Naive B cell (primary cell): ENCODE measurements at regions not wholly inside any gene's neighbourhood (a gene's known extent, or its start where the extent isn't known, plus 50 kb on each side); places are given as distances from the start of the nearest gene placed in this dataset.

Source experiments
- ATAC-seq, 2 donors: fragments of 150-1000 bp; cut with Tn5 transposase; 2 replicates each; pipeline ENCODE4 v1.10.0; 2021; ENCODE audit warnings: low read depth in 2 of 2, mild to moderate bottlenecking in 2 of 2, moderate library complexity in 2 of 2
- DNase-seq: peaks from one replicate; pipeline ENCODE4 v3.0.0; 2022
- H3K27ac Mint-ChIP-seq, 6 donors: one replicate each; pipeline ENCODE4 v1.8.0; 2020 to 2022; ENCODE audit warnings: mild to moderate bottlenecking in 6 of 6, mixed read lengths in 6 of 6, moderate library complexity in 5 of 6, inconsistent platforms in 2 of 6
- H3K27me3 Mint-ChIP-seq, 3 donors: one replicate each; pipeline ENCODE4 v1.8.0; 2021 to 2022; ENCODE audit warnings: mixed read lengths in 3 of 3, mild to moderate bottlenecking in 1 of 3
- H3K36me3 Mint-ChIP-seq, 2 donors: one replicate each; pipeline ENCODE4 v1.8.0; 2020 to 2022; ENCODE audit warnings: mixed read lengths in 2 of 2, inconsistent platforms in 1 of 2, mild to moderate bottlenecking in 1 of 2
- H3K4me1 Mint-ChIP-seq, 3 donors: one replicate each; pipeline ENCODE4 v1.8.0; 2020 to 2022; ENCODE audit warnings: mixed read lengths in 3 of 3, inconsistent platforms in 1 of 3, mild to moderate bottlenecking in 1 of 3, moderate library complexity in 1 of 3
- H3K4me3 Mint-ChIP-seq, 8 donors: one replicate each; pipeline ENCODE4 v1.8.0; 2020 to 2022; ENCODE audit warnings: mild to moderate bottlenecking in 8 of 8, mixed read lengths in 8 of 8, moderate library complexity in 8 of 8, inconsistent platforms in 2 of 8
- H3K9me3 Mint-ChIP-seq, 7 donors: one replicate each; pipeline ENCODE4 v1.8.0; 2020 to 2022; ENCODE audit warnings: mixed read lengths in 7 of 7, mild to moderate bottlenecking in 5 of 7, inconsistent platforms in 2 of 7, moderate library complexity in 1 of 7

DNA sequence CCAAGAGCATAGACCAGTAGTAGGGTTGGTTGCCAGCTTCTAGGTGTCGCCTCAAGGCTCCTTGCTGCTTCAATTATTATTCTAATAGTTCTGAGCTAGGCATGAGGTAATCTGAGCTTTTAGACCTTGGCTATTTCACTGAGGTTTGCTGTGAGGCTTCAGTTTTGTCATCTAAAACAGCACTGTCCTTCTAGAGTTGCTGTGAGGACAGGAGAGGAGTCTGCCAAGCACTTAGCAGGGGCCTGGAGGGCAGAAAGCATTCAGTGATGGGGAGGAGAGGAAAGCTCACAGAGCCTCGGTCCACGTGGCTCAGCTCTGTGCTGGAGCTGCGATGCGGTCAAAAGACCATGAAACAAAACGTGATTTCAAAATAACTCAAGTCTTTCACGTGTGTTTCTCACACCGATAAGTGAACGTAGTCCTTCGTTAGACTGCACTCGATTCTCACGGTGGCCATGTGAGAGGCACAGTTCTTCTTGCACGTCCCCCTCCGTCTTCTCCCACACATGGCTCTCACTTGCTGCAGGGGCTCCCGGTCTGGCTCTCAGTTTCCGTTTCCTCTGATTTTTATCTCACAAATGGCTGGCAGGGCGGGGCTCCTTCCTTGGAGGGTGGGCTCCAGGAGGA, 113.7 kb downstream of the B3GNT2 start:
- Mint-ChIP-seq H3K4me1 (peaks cover 67 to 83% (median 81%) of the 10 kb centered on the region in 3 donors), H3K4me3 (peak overlapping the region; percentile 36 to 91 (median 86)), H3K27me3 (no peaks in the 10 kb centered on the region), H3K9me3 (no peaks in the 10 kb centered on the region), H3K36me3 (no peaks in the 10 kb centered on the region), H3K27ac (peak overlapping the region; percentile 67 to 94 (median 82))
- ATAC-seq (no peak), DNase-seq (no peak)

DNA sequence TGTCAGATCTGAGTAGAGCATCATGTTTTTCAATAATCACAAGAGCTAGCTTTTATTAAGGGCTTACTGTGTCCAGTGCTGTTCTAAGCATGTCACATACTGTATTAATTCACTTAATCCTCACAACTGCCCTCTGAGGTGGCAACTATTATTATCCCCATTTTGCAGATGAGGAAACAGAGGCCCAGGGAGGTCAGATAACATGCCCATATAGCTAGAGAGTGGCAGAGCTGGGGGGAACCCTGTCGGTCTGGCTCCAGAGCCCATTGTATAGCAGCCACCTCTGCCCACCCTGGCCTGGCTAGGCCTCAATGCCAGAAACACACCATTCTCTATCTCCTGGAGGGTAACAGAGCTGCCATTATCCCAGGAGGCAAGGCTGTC, 113.2 kb downstream of the B3GNT2 start:
- no peak for ATAC-seq
- Mint-ChIP-seq H3K4me3 (peak overlapping the region; percentile 36 to 91 (median 86)), H3K27ac (peak overlapping the region in 4 of 6 donors; percentile 82 to 88 (median 83)), H3K27me3 (no peaks in the 10 kb centered on the region), H3K9me3 (no peaks in the 10 kb centered on the region), H3K4me1 (peaks cover 67 to 83% (median 81%) of the 10 kb centered on the region in 3 donors), H3K36me3 (no peaks in the 10 kb centered on the region)
- no peak for DNase-seq

DNA sequence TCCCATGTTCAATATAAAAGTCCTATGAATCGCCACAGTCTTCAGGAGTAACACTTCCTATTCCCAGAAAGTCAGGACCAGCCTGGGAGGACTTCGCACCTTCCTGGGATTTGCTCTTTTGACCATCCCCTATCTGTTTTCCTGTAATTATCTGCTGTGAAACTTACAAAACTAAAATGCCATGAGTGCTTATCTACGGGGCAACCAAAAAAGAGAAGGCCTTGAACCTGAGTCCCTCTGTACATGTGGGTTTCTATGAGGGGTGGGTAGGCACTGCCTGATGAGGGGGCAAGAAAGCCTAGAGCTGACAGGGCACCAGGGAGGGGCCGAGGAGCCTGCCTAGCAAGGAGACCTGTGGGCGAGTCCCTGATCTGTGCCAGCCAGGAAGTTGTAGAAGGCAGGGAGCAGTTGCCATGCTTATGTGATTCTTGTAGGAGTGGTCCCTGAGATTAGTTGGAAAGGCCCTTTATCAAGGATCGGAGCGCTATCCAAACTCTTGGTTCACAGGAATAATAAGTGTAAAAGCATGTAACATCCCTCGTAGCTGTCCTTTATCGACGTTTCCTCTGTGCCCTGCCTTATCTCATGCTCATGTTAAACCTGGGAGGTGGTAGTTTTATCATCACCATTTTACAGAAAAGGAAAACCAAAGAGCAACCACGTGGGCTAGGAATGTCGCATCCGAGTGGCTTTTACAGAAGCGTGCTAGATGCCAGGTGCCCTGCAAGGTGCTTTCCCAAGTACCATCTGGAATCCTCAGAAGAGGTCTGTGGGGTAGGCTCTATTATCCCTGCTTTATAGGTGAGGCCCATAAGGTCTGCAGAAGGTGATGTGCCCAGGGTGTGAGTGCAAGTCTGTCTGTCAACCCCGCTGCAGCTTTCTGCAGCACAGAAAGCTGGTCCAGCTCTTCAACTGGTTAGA, 111.8 kb downstream of the B3GNT2 start:
- DNase-seq (no peak), ATAC-seq (no peak)
- H3K4me1 Mint-ChIP-seq, result peaks cover 73 to 86% (median 84%) of the 10 kb centered on the region in 3 donors
- H3K9me3 Mint-ChIP-seq, result no peaks in the 10 kb centered on the region
- peak overlapping the region in 6 of 8 donors; percentile 6 to 69 (median 53) for H3K4me3 Mint-ChIP-seq
- H3K36me3 Mint-ChIP-seq, result no peaks in the 10 kb centered on the region
- H3K27ac Mint-ChIP-seq, result peak overlapping the region; percentile 18 to 91 (median 77)
- no peaks in the 10 kb centered on the region for H3K27me3 Mint-ChIP-seq

DNA sequence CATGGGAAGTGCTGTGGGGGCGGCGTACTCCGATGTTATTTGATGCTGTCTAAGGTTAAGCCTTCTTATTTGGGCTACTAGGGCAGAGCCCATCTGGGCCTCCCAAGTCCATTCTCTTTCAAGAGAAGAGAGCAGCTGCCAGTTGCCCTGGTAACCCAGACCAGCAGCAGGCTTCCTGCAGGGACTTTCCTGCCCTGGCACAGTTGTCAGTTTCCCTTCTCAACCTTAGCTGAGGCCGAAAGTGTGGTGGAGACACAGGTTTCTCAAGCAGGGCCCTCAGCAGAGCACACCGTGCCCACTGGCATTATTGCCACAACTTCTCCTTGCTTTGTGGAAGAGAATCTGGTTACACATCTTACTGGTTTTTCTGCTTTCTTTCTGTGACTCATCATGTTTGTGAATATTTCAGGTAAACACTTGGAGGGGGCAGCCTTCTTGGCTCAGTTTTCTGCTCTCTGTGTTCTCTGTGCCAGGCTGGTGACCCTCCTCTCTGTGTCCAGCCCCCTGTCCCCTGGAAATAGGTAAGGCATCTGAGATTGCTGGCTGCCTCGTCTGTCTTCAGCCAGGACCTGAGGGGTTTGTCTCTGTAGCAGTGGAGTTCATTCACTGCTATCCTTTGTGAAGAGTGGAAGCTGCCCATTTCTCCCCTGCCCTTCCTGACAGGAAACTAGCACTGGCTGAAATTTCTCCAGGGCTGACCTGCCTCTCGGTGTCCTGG, 111.0 kb downstream of the B3GNT2 start:
- Mint-ChIP-seq H3K27ac (peak overlapping the region in 5 of 6 donors; percentile 68 to 85 (median 78)), H3K4me1 (peaks cover 75 to 90% (median 89%) of the 10 kb centered on the region in 3 donors), H3K27me3 (no peaks in the 10 kb centered on the region), H3K4me3 (peak overlapping the region; percentile 36 to 78 (median 65)), H3K9me3 (no peaks in the 10 kb centered on the region), H3K36me3 (no peaks in the 10 kb centered on the region)
- peak; percentile 28 for DNase-seq
- ATAC-seq, result peak; percentile 69

DNA sequence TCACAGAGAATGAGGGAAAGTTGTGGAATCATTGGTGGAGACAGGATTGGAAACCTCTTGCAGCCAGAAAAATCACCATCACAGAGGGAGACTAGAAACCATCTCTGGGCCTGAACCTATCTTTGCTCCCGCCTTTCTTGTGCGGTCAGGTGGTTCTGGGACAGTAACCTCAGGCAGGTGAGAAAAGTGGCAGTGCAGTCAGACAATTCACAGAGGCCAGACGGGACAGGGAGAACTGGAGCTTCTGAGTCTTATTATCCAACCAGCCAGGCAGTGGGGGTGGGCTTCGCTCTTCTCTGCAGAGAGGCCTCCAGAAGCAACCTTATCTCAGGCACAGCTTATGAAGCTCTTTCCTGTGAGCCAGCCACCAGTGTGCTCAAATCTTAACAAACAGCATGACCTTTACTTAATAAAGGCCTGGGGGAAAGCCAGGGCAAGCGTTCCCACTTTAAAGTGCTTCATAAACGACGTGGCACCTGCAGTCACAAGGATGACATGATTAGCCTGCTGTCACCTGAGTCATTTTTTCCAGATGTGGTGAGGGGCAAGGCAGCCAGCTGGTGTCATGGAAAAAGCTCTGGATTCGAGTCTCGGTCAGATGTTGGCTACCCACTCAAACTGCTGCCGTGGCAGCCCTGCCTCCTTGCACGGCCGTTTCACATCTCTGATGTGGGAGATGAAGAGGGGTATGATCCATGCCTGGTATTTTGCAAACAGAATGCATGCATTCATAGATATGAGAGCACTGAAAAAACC, 109.7 kb downstream of the B3GNT2 start:
- ATAC-seq (no peak), DNase-seq (no peak)

DNA sequence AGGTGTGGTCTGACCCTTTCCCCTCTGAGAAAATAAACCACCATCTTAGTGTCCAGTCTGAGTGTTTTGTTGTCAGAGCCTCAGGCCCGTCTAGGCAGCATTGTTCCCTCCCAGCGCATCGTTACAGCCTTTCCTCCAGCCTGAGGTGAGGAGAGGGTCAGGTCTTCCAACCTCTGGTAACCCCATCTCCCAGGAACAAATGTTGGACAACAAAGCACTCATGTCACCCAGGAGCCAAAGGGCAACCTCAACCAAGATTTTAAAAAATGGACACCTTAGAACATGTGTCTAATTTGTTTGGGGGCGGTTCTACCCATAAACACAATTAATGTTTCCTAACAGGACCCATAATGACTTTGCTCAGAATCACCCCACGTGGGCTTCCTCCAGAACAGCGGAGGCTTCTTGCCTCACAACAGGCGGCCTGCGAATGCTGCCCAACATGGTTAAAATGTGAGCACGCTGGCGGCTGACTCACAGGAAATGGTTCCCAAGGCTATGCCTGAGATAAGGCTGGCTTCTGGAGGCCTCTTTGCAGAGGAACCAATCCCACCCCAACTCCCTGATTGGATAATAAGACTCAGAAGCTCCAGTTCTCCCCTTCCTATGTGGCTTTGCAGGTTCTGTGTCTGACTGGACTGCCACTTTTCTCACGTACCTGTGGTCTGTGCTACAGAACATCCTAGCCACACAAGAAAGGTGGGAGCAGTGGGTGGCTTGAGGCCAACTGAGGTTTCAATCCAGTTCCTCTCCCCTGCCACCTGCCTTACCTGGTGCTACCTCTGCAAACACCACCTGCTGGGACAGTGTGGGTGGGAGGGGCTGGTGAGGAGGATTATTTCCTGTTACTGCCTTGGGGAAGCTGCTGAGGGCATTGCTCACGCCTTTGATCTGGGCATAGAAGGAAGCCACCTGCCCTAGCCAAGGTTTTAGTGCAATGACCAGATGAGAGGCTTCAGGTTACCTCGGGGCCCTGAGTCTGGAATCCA, 108.8 kb downstream of the B3GNT2 start:
- H3K9me3 Mint-ChIP-seq, result no peaks in the 10 kb centered on the region
- DNase-seq, result no peak

More for the DNA sequence above, 109.7 kb downstream of the B3GNT2 start:
- Mint-ChIP-seq H3K36me3 (no peaks in the 10 kb centered on the region), H3K4me3 (peak overlapping the region in 4 of 8 donors; percentile 45 to 57 (median 50)), H3K4me1 (peaks cover 69 to 85% (median 80%) of the 10 kb centered on the region in 3 donors), H3K27me3 (no peaks in the 10 kb centered on the region), H3K9me3 (no peaks in the 10 kb centered on the region), H3K27ac (peak overlapping the region in 4 of 6 donors; percentile 26 to 93 (median 48))

DNA sequence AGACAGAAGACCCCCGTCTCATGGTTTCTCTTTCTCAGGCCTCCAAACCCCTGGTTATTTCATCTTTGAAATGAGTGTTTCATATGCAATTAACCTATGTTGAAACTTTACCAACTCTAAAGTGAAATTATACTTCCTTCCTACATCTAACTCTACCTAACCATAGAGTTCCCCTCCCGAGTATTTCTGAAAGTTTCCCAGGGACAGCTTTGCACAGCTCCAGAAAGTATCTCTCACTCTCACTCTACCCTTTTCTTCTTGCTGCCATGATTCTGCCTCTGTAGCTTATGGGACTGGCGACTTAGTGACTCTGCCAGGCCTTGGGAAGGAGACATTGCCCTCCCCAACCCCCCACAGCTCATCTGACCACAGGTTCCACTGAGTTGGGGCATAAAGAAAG, 107.9 kb downstream of the B3GNT2 start:
- Mint-ChIP-seq H3K4me3 (peak overlapping the region in 5 of 8 donors; percentile 4 to 78 (median 32)), H3K27me3 (no peaks in the 10 kb centered on the region), H3K36me3 (no peaks in the 10 kb centered on the region), H3K27ac (peak overlapping the region in 5 of 6 donors; percentile 2 to 81 (median 25)), H3K4me1 (peaks cover 53 to 68% (median 67%) of the 10 kb centered on the region in 3 donors), H3K9me3 (no peaks in the 10 kb centered on the region)
- no peak for DNase-seq
- ATAC-seq, result no peak

More for the DNA sequence above, 108.8 kb downstream of the B3GNT2 start:
- H3K4me1 Mint-ChIP-seq, result peaks cover 60 to 76% (median 72%) of the 10 kb centered on the region in 3 donors
- H3K36me3 Mint-ChIP-seq, result no peaks in the 10 kb centered on the region
- peak overlapping the region in 5 of 6 donors; percentile 26 to 93 (median 68) for H3K27ac Mint-ChIP-seq
- ATAC-seq, result peak; percentile 44 to 56
- H3K4me3 Mint-ChIP-seq, result peak overlapping the region in 6 of 8 donors; percentile 32 to 72 (median 52)
- no peaks in the 10 kb centered on the region for H3K27me3 Mint-ChIP-seq

DNA sequence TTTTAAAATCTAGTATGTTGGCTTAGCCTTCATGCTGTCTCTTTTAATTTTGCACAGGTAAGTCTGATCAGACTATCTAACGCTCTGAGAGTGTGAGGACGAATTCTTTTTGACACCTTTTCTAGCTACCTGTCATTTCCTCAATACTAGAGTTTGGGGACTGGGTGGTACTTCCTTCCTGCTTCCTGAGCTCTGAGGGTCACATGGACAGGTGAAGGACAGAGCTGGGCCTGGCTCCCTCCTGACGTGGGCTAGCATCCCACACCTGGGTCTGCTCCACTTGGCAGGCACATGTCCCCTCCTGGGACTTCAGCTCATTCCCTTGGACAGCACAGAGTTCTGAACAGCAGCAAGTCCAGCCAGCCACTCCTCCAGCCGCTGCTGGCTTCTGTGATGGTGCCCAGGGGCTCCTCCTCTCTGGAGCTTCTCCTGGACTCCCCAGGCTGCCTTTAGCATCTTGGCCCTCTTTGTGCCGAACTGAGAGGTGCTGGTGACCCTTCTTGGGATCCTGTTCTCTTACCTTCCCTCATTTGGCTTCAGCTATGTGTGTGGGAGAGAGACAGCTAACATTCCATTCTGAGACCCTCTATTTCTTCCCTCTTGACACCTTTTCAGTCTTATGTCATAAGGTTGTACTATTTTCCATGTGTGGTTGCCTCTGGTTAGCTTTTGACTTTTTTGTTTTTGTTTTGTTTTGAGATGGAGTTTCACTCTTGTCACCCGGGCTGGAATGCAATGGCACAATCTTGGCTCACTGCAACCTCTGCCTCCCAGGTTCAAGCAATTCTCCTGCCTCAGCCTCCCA, 106.9 kb downstream of the B3GNT2 start:
- Mint-ChIP-seq H3K27me3 (no peaks in the 10 kb centered on the region), H3K27ac (no peak overlapping the region), H3K4me1 (peaks cover 51 to 67% (median 57%) of the 10 kb centered on the region in 3 donors), H3K9me3 (no peaks in the 10 kb centered on the region), H3K4me3 (peak overlapping the region in 2 of 8 donors; percentile 3 to 10), H3K36me3 (no peaks in the 10 kb centered on the region)
- DNase-seq (no peak), ATAC-seq (no peak)

DNA sequence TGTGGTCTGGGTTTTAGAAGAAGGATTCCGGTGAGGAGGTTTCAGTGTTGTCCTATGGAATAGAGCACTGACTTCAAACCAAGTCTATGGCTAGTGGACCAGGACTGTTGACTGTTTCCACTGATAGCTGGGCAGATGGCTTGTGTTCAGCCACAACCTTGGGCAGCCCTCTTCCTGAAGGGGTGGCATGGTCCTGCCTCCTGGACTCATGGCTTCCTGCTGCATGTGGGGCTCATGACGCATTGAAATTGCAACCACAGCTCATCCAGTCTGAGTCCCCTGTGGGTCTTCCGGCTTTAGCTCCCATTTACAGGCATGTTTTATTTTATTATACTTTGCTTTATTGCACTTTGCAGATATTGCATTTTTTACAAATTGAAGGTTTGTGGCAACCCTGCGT, 105.0 kb downstream of the B3GNT2 start:
- Mint-ChIP-seq H3K36me3 (no peaks in the 10 kb centered on the region), H3K4me1 (peaks cover 34 to 49% (median 39%) of the 10 kb centered on the region in 3 donors), H3K27me3 (peaks cover 0 to 9% (median 0%) of the 10 kb centered on the region in 3 donors), H3K9me3 (no peaks in the 10 kb centered on the region), H3K4me3 (no peak overlapping the region), H3K27ac (peak overlapping the region in 1 of 6 donors; percentile 23)
- ATAC-seq, result no peak
- DNase-seq, result no peak

DNA sequence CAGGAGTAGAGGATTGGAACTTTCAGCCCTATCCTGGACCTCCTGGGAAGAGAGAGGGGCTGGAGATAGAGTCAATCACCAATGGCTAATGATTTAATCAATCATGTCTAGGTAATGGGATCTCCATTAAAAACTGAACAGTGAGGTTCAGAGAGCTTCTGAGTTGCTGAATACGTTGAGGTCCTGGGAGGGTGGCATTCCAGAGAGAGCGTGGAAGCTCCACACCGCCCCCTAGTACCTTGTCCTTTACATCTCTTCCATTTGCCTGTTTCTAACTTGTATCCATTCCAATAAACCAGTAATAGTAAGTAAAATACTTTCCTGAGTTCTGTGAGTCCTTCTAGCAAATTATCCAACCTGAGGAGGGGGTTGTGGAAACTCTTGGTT, 101.7 kb downstream of the B3GNT2 start:
- Mint-ChIP-seq H3K9me3 (no peaks in the 10 kb centered on the region), H3K4me1 (peaks cover 7 to 24% (median 12%) of the 10 kb centered on the region in 3 donors), H3K27ac (peak overlapping the region in 1 of 6 donors; percentile 46), H3K27me3 (peaks cover 0 to 10% (median 0%) of the 10 kb centered on the region in 3 donors), H3K36me3 (no peaks in the 10 kb centered on the region), H3K4me3 (no peak overlapping the region)
- no peak for DNase-seq
- no peak for ATAC-seq
